Mesothelial cell of epicardium (in vitro differentiated cells): ENCODE measurements at regions not wholly inside any gene's neighbourhood (a gene's known extent, or its start where the extent isn't known, plus 50 kb on each side); places are given as distances from the start of the nearest gene placed in this dataset.

Experiments
- DNase-seq, 2 experiments: peaks; one replicate each; pipeline ENCODE4 v3.0.0; 2021; ENCODE audit warnings: low spot score in 2 of 2; ENCODE audit not compliant: unreplicated experiment in 2 of 2
- H3K27ac Mint-ChIP-seq: 2 replicates; pipeline ENCODE4 v1.8.0; 2021; ENCODE audit warnings: mixed read lengths
- H3K27me3 Mint-ChIP-seq: 2 replicates; pipeline ENCODE4 v1.8.0; 2021; ENCODE audit warnings: low read depth, mixed read lengths
- H3K36me3 Mint-ChIP-seq: 2 replicates; pipeline ENCODE4 v1.8.0; 2021; ENCODE audit warnings: mixed read lengths
- H3K4me1 Mint-ChIP-seq: 2 replicates; pipeline ENCODE4 v1.8.0; 2021; ENCODE audit warnings: mixed read lengths
- H3K4me3 Mint-ChIP-seq: 2 replicates; pipeline ENCODE4 v1.8.0; 2021; ENCODE audit warnings: mild to moderate bottlenecking, moderate library complexity, mixed read lengths
- H3K9me3 Mint-ChIP-seq: 2 replicates; pipeline ENCODE4 v1.8.0; 2021; ENCODE audit warnings: mixed read lengths
- TF ChIP-seq, protein P1 (sequence below): fragments of 200-600 bp; sonication (generic); IDR thresholded peaks from one replicate; pipeline ENCODE4 v1.5.0; 2021; ENCODE audit warnings: antibody characterized with exemption; ENCODE audit not compliant: unreplicated experiment

DNA sequence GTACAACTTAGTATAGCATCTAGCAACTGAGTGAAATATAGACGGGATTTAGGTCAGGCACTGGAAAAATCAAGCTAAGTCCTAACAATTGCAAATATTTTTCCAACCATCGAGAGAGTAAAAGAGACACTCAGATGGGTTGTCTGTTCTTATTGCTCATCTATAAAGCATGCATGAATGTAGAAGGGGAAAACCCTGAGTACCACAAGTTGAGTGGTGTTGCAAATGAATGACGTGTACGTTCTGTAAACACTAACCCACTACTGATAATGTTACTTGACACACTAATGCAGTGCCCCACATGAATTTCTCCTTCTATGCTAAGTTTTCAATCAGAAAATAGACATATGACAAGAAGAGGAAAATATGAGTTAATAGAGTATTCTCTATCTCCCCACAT lies 211.2 kb downstream of the COX18 start:
- no peak for DNase-seq
- Mint-ChIP-seq H3K27ac (no peak overlapping the region), H3K9me3 (no peaks in the 10 kb centered on the region), H3K4me3 (no peak overlapping the region), H3K4me1 (no peaks in the 10 kb centered on the region), H3K27me3 (no peaks in the 10 kb centered on the region), H3K36me3 (no peaks in the 10 kb centered on the region)
- TF ChIP-seq, protein P1, sequence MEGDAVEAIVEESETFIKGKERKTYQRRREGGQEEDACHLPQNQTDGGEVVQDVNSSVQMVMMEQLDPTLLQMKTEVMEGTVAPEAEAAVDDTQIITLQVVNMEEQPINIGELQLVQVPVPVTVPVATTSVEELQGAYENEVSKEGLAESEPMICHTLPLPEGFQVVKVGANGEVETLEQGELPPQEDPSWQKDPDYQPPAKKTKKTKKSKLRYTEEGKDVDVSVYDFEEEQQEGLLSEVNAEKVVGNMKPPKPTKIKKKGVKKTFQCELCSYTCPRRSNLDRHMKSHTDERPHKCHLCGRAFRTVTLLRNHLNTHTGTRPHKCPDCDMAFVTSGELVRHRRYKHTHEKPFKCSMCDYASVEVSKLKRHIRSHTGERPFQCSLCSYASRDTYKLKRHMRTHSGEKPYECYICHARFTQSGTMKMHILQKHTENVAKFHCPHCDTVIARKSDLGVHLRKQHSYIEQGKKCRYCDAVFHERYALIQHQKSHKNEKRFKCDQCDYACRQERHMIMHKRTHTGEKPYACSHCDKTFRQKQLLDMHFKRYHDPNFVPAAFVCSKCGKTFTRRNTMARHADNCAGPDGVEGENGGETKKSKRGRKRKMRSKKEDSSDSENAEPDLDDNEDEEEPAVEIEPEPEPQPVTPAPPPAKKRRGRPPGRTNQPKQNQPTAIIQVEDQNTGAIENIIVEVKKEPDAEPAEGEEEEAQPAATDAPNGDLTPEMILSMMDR, result no peak

DNA sequence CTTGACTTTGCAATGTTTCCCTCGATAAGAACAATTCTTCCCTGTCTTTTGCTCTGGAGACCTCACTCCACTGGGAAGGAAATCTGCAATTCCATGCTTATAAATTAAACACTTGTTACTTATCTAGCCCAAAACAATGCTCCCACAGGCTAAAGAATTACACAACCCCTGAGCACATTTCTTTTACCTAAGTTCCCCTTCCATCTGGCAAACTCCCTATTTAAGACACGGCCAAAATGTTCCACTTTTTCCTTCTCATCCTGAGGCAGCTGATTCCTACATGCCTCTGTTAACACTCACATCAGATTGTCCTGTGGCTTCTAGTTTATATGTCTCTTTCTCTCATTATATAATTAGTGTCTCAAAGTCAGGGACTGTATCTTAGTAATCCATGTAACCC lies 211.7 kb downstream of the COX18 start:
- H3K27me3 Mint-ChIP-seq, result no peaks in the 10 kb centered on the region
- H3K27ac Mint-ChIP-seq, result no peak overlapping the region
- H3K9me3 Mint-ChIP-seq, result no peaks in the 10 kb centered on the region
- TF ChIP-seq, protein P1, result no peak
- no peak for DNase-seq
- H3K4me3 Mint-ChIP-seq, result no peak overlapping the region
- no peaks in the 10 kb centered on the region for H3K36me3 Mint-ChIP-seq
- no peaks in the 10 kb centered on the region for H3K4me1 Mint-ChIP-seq

GRCh38 chr4:72857216-72857615 lies 212.3 kb downstream of the COX18 start:
- Mint-ChIP-seq H3K27me3 (no peaks in the 10 kb centered on the region), H3K27ac (no peak overlapping the region), H3K36me3 (no peaks in the 10 kb centered on the region), H3K4me3 (no peak overlapping the region), H3K4me1 (no peaks in the 10 kb centered on the region), H3K9me3 (peaks cover 3% of the 10 kb centered on the region)
- no peak for DNase-seq
- TF ChIP-seq, protein P1, result no peak

GRCh38 chr4:72846280-72847111 lies 223.0 kb downstream of the COX18 start:
- TF ChIP-seq, protein P1, result no peak
- Mint-ChIP-seq H3K36me3 (no peaks in the 10 kb centered on the region), H3K9me3 (peaks cover 36% of the 10 kb centered on the region), H3K27me3 (no peaks in the 10 kb centered on the region), H3K4me3 (no peak overlapping the region), H3K4me1 (peaks cover 2% of the 10 kb centered on the region), H3K27ac (no peak overlapping the region)
- DNase-seq, result no peak

DNA sequence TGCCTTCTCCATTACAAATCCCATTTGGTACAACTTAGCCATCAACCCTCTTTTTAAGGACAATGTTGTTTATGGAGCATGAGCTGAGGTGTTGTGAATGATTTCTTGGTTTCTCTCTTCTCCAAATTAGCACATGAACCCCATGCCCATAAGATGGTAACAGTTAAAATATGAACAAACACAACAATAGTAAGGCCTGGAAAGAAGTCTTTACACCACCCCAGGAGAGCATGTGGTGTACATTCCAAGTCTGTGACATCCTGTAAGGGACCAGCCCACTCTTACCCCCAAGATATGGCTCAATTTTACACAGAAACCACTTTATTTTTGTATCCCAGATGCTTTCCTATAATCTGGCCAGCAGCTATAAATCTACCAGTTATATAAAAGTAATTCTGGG lies 226.1 kb downstream of the COX18 start:
- no peak for DNase-seq
- no peak overlapping the region for H3K4me3 Mint-ChIP-seq
- H3K4me1 Mint-ChIP-seq, result peaks cover 2% of the 10 kb centered on the region
- no peak overlapping the region for H3K27ac Mint-ChIP-seq
- no peaks in the 10 kb centered on the region for H3K36me3 Mint-ChIP-seq
- H3K27me3 Mint-ChIP-seq, result no peaks in the 10 kb centered on the region
- peaks cover 23% of the 10 kb centered on the region for H3K9me3 Mint-ChIP-seq
- TF ChIP-seq, protein P1, result no peak
